ENCODE measurements at regions not wholly inside any gene's neighbourhood (a gene's known extent, or its start where the extent isn't known, plus 50 kb on each side); places are given as distances from the start of the nearest gene placed in this dataset.

DNA sequence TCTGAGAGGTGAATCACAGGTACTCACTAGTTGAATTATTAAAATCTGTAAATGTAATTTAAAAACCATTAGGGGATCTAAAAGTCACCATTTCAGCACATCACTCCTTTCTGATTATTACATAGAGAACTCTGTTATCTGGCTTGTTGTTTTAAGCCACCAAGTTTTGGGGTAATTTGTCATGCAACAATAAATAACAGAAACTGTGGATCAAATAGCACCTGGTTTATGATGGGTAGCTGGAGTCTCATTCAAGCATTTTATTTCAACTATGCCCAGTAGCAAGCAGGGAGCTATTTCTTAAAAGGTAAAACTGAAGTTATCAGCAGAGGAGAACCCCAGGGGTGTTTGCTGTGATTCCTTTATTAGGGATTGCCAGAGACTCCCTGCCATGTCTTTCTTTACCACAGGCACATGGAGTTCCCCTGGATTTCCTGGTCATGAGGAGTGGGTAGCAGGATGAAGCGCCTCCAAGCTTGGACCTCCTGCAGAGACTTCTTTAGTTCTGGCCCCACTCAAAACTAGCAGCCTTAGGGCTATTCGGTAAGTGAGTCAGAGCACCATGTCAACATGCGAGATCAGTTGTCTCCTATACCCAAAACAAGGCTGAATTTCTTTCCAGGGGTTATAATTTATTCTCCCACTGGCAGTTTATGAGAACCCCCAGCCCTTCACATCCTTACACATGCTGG lies 179.2 kb downstream of the GIPC2 start:
- TF ChIP-seq, protein P1, sequence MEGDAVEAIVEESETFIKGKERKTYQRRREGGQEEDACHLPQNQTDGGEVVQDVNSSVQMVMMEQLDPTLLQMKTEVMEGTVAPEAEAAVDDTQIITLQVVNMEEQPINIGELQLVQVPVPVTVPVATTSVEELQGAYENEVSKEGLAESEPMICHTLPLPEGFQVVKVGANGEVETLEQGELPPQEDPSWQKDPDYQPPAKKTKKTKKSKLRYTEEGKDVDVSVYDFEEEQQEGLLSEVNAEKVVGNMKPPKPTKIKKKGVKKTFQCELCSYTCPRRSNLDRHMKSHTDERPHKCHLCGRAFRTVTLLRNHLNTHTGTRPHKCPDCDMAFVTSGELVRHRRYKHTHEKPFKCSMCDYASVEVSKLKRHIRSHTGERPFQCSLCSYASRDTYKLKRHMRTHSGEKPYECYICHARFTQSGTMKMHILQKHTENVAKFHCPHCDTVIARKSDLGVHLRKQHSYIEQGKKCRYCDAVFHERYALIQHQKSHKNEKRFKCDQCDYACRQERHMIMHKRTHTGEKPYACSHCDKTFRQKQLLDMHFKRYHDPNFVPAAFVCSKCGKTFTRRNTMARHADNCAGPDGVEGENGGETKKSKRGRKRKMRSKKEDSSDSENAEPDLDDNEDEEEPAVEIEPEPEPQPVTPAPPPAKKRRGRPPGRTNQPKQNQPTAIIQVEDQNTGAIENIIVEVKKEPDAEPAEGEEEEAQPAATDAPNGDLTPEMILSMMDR (IDR thresholded peaks at IDR 0.05; ENCODE audit: low read depth, low read length, poor library complexity, severe bottlenecking) = no peak
- no peak for TF ChIP-seq EZH2phosphoT487 (IDR thresholded peaks at IDR 0.05; ENCODE audit: borderline replicate concordance, low read length)
